ENCODE measurements at regions not wholly inside any gene's neighbourhood (a gene's known extent, or its start where the extent isn't known, plus 50 kb on each side); places are given as distances from the start of the nearest gene placed in this dataset.
"Not testable (repeated sequence)": the region's sequence is repeated elsewhere in the genome, so short reads cannot be mapped to it uniquely, and the experiment has no call there.

- DNase-seq: no peak
Observed at GRCh38 chr13:99765869-99766268, 205.7 kb downstream of the ZIC5 start.

GRCh38 chr13:99760456-99760855 is 211.1 kb downstream of the ZIC5 start:
- no peak for DNase-seq

GRCh38 chr13:99759163-99759552 is 212.4 kb downstream of the ZIC5 start:
- DNase-seq: no peak

GRCh38 chr13:99758460-99759162 is 213.0 kb downstream of the ZIC5 start:
- DNase-seq: peak; percentile 61

DNA sequence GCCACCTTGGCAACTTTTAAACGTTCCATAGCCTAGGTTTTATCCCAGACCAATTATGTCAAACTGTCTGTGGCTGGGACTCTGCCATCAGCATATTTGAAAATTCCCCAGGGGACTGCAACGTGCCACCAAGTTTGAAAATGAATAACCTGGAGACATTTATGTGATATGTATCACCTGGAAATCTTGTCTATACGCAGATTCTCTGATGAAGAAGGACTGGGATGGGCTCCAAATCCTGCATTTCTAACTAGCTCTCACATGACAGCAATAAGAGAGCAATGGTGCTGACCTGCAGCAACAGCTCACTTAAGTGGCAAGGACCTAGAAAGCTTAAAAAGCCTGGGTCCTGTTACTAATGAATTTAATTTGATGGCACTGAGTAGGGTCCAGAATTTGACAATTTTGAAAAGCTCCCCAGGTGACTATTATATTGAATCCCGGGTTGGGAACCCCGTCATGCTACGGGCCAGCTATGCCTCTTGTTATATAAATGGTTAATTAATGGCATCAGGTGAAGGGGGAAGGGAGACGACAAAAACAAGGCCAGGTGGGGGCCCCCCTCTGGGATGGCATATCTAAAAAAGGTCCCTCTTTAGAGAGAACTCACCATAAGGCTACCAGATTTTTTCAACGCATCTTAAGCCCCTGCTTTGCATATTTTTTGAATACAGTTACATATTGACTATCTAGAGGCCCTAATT is 213.7 kb downstream of the ZIC5 start:
- peak; percentile 70 for DNase-seq

GRCh38 chr13:99756281-99756680 is 215.3 kb downstream of the ZIC5 start:
- no peak for DNase-seq

DNA sequence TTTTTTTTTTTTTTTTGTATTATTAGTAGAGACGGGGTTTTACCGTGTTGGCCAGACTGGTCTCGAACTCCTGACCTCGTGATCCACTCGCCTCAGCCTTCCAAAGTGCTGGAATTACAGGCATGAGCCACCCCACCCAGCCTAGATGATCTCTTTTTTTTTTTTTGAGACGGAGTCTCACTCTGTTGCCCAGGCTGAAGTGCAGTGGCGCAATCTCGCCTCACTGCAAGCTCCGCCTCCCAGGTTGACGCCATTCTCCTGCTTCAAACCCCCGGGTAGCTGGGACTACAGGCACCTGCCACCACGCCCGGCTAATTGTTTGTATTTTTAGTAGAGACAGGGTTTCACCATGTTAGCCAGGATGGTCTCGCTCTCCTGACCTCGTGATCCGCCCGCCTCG is 216.8 kb downstream of the ZIC5 start:
- not testable (repeated sequence) for DNase-seq

GRCh38 chr13:99752373-99752772 is 219.2 kb downstream of the ZIC5 start:
- no peak for DNase-seq

DNA sequence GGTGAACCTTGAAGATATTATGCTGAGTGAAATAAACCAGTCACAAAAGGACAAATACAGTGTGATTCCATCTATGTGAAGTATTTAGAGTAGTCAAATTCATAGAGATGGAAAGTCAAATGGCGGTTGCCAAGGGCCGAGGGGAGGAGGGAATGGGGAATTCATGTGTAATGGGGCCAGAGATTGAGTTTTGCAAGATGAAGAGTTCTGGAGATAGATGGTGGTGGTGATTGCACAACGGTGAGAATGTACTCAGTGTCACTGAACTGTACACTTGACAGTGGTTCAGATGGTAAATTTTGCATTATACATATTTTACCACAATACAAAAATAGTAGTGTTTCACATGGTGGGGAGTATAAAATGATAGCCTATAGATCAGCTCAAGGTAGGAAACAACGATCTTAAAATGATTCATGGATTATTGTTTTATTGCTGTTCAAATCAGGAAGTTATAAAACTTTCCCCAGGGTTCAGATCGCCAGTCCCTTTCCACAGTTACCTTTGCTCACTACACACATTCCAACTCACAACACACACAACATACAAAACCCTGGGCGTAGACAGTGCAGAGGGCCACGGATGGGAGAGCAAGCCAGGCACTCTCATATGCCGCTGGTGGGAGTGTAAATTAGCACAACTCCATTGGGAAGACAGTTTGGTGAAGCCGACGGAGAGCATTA is 219.9 kb downstream of the ZIC5 start:
- no peak for DNase-seq

GRCh38 chr13:99750951-99751350 is 220.6 kb downstream of the ZIC5 start:
- DNase-seq: no peak

GRCh38 chr13:99749271-99750019 is 222.1 kb downstream of the ZIC5 start:
- no peak for DNase-seq

GRCh38 chr13:99747403-99747710 is 224.2 kb downstream of the ZIC5 start:
- no peak for DNase-seq

DNA sequence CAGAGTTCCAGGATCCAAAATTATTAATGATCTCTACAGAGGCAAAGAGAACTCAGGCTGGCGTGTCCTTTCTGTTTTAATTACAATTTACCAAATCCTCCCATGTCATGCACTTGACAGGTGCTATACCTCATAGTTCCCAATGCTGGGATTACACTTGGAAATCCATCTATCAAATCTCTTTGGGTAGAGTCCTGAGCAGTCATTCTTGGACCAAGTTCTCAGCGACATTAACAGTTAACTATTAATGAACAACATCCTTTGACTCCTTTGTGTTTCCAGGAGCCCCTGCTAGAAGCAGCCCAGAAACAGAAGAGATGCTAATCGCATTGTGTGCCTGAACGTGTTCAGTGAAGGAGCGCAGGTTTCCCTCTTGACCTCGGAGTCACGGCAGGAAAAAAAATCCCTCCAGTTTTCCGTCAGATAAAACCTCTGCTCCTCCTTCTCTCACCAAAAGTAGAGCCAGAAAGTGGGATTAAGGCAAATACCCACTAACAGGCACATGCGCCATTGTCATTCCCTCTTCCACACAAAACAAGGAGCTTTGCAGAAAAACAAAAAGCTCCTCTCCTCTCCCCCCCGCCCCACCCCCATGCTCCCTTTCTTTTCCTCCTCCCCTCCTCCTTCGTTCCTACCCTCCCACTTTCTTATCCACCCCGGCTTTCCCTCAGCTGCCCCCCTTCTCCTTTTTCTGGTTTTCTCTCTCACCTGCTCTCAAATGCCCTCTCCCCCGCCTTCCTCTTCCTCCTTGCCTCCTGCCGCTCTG is 224.7 kb downstream of the ZIC5 start:
- no peak for DNase-seq

GRCh38 chr13:99743094-99743493 is 228.5 kb downstream of the ZIC5 start:
- DNase-seq: peak; percentile 53

- no peak for DNase-seq
Observed at GRCh38 chr13:99741960-99742359, 229.6 kb downstream of the ZIC5 start.

DNA sequence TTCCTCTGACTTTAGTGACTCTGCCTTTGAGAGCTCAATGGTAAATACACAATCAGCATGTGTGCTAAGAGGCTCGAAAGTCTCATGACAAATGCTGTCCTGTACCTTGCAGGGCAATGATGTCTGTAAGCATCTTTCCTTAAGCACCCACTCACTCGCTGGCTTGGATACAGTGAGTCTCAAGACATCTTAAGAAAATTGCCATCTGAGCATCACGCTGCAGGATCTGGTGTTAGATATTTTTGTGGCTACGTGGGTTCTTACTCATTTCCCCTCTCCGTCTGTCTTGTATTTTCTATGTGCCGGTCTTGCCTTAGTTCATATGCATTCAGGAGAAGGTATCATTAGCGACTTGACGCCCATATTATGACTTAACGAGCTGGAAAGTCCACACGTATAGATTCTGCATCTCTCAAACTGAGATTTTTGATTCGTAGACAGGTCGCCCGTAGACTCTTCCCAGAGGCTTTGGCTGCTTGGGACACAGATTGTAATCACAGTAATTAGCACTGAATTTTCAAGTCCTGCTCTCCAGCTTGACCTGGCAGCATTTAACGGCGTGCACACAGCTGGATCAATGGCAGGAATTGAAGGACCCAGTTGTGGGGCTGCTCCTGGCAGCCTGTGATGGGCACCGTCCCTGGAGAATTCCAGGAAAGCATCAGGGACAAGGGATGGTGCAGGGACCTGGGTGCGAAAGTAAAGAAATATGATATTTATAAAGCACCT is 231.2 kb downstream of the ZIC5 start:
- DNase-seq: no peak

DNA sequence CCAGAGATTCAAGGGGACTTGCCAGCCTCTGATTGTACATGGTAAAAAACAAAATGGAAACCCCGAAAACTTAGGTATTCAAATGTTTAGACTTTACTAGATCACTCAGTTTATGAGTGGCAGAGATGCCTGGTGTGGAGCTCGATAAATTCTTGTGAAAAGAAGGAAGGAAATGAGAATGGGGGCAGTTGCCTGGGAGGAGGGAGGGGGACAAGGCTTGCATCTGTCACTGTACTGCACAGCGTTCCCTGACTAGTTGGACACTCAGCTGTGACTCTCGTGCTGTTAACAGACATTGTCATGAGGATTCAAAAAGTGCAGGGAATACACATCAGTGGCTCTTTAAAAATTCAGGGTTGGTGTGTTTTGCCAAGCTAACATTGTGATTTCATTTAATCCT is 232.9 kb downstream of the ZIC5 start:
- no peak for DNase-seq

GRCh38 chr13:99737481-99738245 is 233.9 kb downstream of the ZIC5 start:
- no peak for DNase-seq

- DNase-seq: no peak
Observed at GRCh38 chr13:99736541-99736940, 235.0 kb downstream of the ZIC5 start.

DNA sequence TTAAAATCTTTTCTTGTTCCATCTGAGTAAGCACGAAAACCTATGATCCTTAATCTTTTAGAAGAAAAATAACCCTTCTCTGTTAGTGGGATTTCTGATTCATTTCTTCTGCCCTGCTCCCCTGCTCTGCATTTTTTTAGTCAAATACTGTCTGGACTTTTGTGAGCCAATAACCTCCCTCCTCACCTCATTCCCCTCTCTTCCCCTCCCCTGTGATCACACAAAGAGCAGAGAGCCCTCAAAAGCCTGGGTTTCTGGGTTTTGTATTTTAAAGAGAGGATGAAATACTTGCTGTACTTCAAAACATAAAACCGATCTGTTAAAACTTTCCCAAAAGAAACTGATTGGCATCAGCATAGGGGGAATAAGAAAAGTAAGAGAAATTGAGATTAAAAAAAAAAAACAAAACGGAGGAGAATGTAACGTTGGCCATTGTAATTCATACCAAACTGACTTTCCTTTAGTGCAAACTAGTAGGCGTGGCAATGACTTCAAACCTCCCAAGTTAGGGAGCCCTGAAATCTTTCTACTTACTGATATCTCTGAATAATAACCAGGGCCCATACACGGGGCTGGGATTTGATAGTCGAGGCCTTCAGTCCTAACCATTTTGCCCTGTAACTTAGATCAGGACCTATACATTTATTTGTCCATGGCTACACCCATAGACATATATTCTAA is 232.9 kb downstream of the TM9SF2 start:
- no peak for DNase-seq

DNA sequence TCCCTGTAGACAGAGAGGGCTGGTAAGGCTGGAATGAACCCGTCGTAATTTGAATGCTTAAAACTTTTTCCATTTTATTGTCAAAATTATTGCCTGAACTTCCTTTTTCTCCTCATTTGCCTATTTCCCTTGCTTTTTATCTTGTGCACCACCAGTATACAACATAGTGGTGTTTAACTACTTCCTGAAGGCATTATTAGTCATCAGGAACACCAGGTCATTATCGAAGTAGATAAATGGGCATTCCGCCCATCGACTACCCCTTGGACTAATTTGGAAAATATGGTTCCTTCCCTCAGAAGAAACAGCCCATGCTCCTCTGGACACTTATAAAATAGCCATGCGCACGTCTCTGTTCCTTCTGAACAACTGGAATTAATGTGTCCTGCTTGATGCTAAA is 232.1 kb downstream of the TM9SF2 start:
- no peak for DNase-seq
